D341Med (cell line): ENCODE measurements at regions not wholly inside any gene's neighbourhood (a gene's known extent, or its start where the extent isn't known, plus 50 kb on each side); places are given as distances from the start of the nearest gene placed in this dataset.
A peak's percentile ranks its signal among the peaks of the same experiment; 100 is the strongest.

Experiments used
- DNase-seq: peaks from one replicate; pipeline ENCODE4 v3.0.0; 2012; ENCODE audit warnings: low spot score

GRCh38 chr10:78366663-78367411 is 333.2 kb downstream of the RPS24 start:
- no peak for DNase-seq

GRCh38 chr10:78367751-78368150 is 334.1 kb downstream of the RPS24 start:
- DNase-seq: no peak

GRCh38 chr10:78371136-78371535 is 337.5 kb downstream of the RPS24 start:
- DNase-seq: peak; percentile 57

- DNase-seq: no peak
Measured at GRCh38 chr10:78372806-78373205, 339.1 kb downstream of the RPS24 start.

GRCh38 chr10:78374331-78375028 is 340.8 kb downstream of the RPS24 start:
- DNase-seq: no peak

GRCh38 chr10:78375854-78376785 is 342.5 kb downstream of the RPS24 start:
- DNase-seq: no peak

- DNase-seq: no peak
Measured at GRCh38 chr10:78377356-78377755, 343.7 kb downstream of the RPS24 start.

- no peak for DNase-seq
Measured at GRCh38 chr10:78378192-78378591, 344.5 kb downstream of the RPS24 start.

GRCh38 chr10:78381107-78381506 is 347.4 kb downstream of the RPS24 start:
- DNase-seq: peak; percentile 52

- DNase-seq: no peak
Measured at GRCh38 chr10:78382047-78382446, 348.4 kb downstream of the RPS24 start.

GRCh38 chr10:78382772-78383171 is 349.1 kb downstream of the RPS24 start:
- no peak for DNase-seq

GRCh38 chr10:78383378-78384048 is 349.9 kb downstream of the RPS24 start:
- no peak for DNase-seq

- no peak for DNase-seq
Measured at GRCh38 chr10:78384049-78384431, 350.4 kb downstream of the RPS24 start.

- no peak for DNase-seq
Measured at GRCh38 chr10:78385599-78385998, 351.9 kb downstream of the RPS24 start.

- no peak for DNase-seq
Measured at GRCh38 chr10:78386509-78386908, 352.8 kb downstream of the RPS24 start.

- no peak for DNase-seq
Measured at GRCh38 chr10:78388331-78389050, 354.8 kb downstream of the RPS24 start.

- no peak for DNase-seq
Measured at GRCh38 chr10:78389419-78389818, 355.8 kb downstream of the RPS24 start.

- no peak for DNase-seq
Measured at GRCh38 chr10:78390051-78390450, 356.4 kb downstream of the RPS24 start.

GRCh38 chr10:78390817-78391216 is 357.2 kb downstream of the RPS24 start:
- DNase-seq: no peak

GRCh38 chr10:78391585-78391984 is 357.9 kb downstream of the RPS24 start:
- DNase-seq: no peak

GRCh38 chr10:78392197-78392596 is 358.5 kb downstream of the RPS24 start:
- DNase-seq: no peak
